GM12878 (cell line): ENCODE measurements at regions not wholly inside any gene's neighbourhood (a gene's known extent, or its start where the extent isn't known, plus 50 kb on each side); places are given as distances from the start of the nearest gene placed in this dataset.

Experiments
- ATF3 ChIP-seq: IDR thresholded peaks from 2 replicates; pipeline ENCODE4 v1.6.1; 2011; ENCODE audit warnings: low read depth, mild to moderate bottlenecking, low read length, moderate library complexity, borderline replicate concordance; ENCODE audit errors: extremely low read depth
- CTCF ChIP-seq, 3 experiments: IDR thresholded peaks in 2 of 3; conservative IDR thresholded peaks in 1 of 3; 2 replicates each; pipeline ENCODE4 v1.5.1; 2011; ENCODE audit warnings: low read depth in 3 of 3, low read length in 3 of 3, mild to moderate bottlenecking in 3 of 3, control low read depth in 2 of 3, moderate library complexity in 2 of 3, inconsistent platforms in 1 of 3, mixed read lengths in 1 of 3; ENCODE audit not compliant: control insufficient read depth in 2 of 3, insufficient read depth in 1 of 3; ENCODE audit errors: extremely low read depth in 1 of 3
- EP300 ChIP-seq, 2 experiments: fragments of 150-350 bp in 1 of 2; IDR thresholded peaks; 2 replicates each; pipeline ENCODE4 v1.6.1; 2011 to 2012; ENCODE audit warnings: low read depth in 2 of 2, low read length in 2 of 2, borderline replicate concordance in 1 of 2, improper control_type of control experiment in 1 of 2, inconsistent platforms in 1 of 2; ENCODE audit not compliant: control insufficient read depth in 1 of 2
- ESRRA ChIP-seq: IDR thresholded peaks from 2 replicates; pipeline ENCODE4 v1.6.1; 2012; ENCODE audit warnings: mild to moderate bottlenecking, low read length, improper control_type of control experiment
- EZH2 ChIP-seq: IDR thresholded peaks from 2 replicates; pipeline ENCODE4 v1.6.1; 2012; ENCODE audit warnings: low read depth, mild to moderate bottlenecking, control low read depth, inconsistent platforms, low read length, borderline replicate concordance; ENCODE audit not compliant: control insufficient read depth
- FOXM1 ChIP-seq: IDR thresholded peaks from 2 replicates; pipeline ENCODE4 v1.6.1; 2012; ENCODE audit warnings: low read depth, mild to moderate bottlenecking, inconsistent platforms, low read length, moderate library complexity
- HSF1 ChIP-seq: fragments of 150-350 bp; IDR thresholded peaks from 2 replicates; pipeline ENCODE4 v1.6.1; 2014; ENCODE audit warnings: mild to moderate bottlenecking, low read depth, low read length
- PKNOX1 ChIP-seq: fragments of 450-650 bp; IDR thresholded peaks from 2 replicates; pipeline ENCODE4 v1.6.1; 2016; ENCODE audit warnings: mild to moderate bottlenecking
- POLR2A ChIP-seq: IDR thresholded peaks from 2 replicates; pipeline ENCODE4 v1.6.1; 2011; ENCODE audit warnings: low read depth, mild to moderate bottlenecking, low read length
- RELA ChIP-seq: fragments of 450-650 bp; IDR thresholded peaks from 2 replicates; pipeline ENCODE4 v1.8.0; 2014; ENCODE audit warnings: borderline replicate concordance; ENCODE audit not compliant: partially characterized antibody
- TF ChIP-seq, protein P1 (sequence below): IDR thresholded peaks from 2 replicates; pipeline ENCODE4 v1.6.1; 2012; ENCODE audit warnings: low read length, inconsistent platforms

GRCh38 chrX:142711796-142712290, 313.9 kb upstream of the SPANXN4 start:
- TF ChIP-seq EZH2 (no peak), HSF1 (no peak), ESRRA (no peak), FOXM1 (no peak), CTCF (IDR thresholded peaks at IDR 0.05 in 2 of 3, conservative IDR thresholded peaks at IDR 0.05 in 1 of 3; ENCODE audit: control insufficient read depth in 2 of 3, extremely low read depth in 1 of 3, insufficient read depth in 1 of 3, low read depth in 3 of 3, low read length in 3 of 3) (no peak), RELA (no peak), ATF3 (no peak), PKNOX1 (no peak), POLR2A (no peak), EP300 (IDR thresholded peaks at IDR 0.05; ENCODE audit: borderline replicate concordance in 1 of 2, control insufficient read depth in 1 of 2, low read depth in 2 of 2, low read length in 2 of 2) (no peak)
- TF ChIP-seq, protein P1, sequence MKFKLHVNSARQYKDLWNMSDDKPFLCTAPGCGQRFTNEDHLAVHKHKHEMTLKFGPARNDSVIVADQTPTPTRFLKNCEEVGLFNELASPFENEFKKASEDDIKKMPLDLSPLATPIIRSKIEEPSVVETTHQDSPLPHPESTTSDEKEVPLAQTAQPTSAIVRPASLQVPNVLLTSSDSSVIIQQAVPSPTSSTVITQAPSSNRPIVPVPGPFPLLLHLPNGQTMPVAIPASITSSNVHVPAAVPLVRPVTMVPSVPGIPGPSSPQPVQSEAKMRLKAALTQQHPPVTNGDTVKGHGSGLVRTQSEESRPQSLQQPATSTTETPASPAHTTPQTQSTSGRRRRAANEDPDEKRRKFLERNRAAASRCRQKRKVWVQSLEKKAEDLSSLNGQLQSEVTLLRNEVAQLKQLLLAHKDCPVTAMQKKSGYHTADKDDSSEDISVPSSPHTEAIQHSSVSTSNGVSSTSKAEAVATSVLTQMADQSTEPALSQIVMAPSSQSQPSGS = no peak
